NCI-H526 treated with DMSO at 0.1 percent for 48 hours (cell line): ENCODE measurements at regions not wholly inside any gene's neighbourhood (a gene's known extent, or its start where the extent isn't known, plus 50 kb on each side); places are given as distances from the start of the nearest gene placed in this dataset.
"Not testable (repeated sequence)": the region's sequence is repeated elsewhere in the genome, so short reads cannot be mapped to it uniquely, and the experiment has no call there.

ENCODE experiments used
- DNase-seq: peaks from one replicate; lab custom pipeline; 2025; lab: John Stamatoyannopoulos, UW

GRCh38 chr7:96827701-96828100 lies 118.1 kb upstream of the SEM1 start:
- DNase-seq = no peak

GRCh38 chr7:96829121-96829520 lies 119.5 kb upstream of the SEM1 start:
- not testable (repeated sequence) for DNase-seq

- DNase-seq = no peak
Observed at GRCh38 chr7:96831446-96831845, 121.8 kb upstream of the SEM1 start.

GRCh38 chr7:96832092-96832662 lies 122.5 kb upstream of the SEM1 start:
- no peak for DNase-seq

GRCh38 chr7:96833676-96834453 lies 124.2 kb upstream of the SEM1 start:
- no peak for DNase-seq

GRCh38 chr7:96836456-96836855 lies 126.8 kb upstream of the SEM1 start:
- no peak for DNase-seq

GRCh38 chr7:96837593-96837992 lies 127.9 kb upstream of the SEM1 start:
- DNase-seq = no peak

GRCh38 chr7:96838481-96838880 lies 128.8 kb upstream of the SEM1 start:
- DNase-seq = no peak

GRCh38 chr7:96855139-96855538 lies 145.5 kb upstream of the SEM1 start:
- no peak for DNase-seq

- no peak for DNase-seq
Observed at GRCh38 chr7:96855691-96856090, 146.0 kb upstream of the SEM1 start.

GRCh38 chr7:96869538-96869937 lies 135.8 kb upstream of the DLX6 start:
- DNase-seq = no peak

GRCh38 chr7:96870185-96870584 lies 135.2 kb upstream of the DLX6 start:
- DNase-seq = no peak

- no peak for DNase-seq
Observed at GRCh38 chr7:96870934-96871333, 134.4 kb upstream of the DLX6 start.

GRCh38 chr7:96887426-96887825 lies 117.9 kb upstream of the DLX6 start:
- no peak for DNase-seq

GRCh38 chr7:96899108-96899507 lies 106.2 kb upstream of the DLX6 start:
- DNase-seq = no peak

- DNase-seq = peak; percentile 98
Observed at GRCh38 chr7:96901822-96902445, 103.4 kb upstream of the DLX6 start.

- DNase-seq = no peak
Observed at GRCh38 chr7:96903906-96904305, 101.4 kb upstream of the DLX6 start.

GRCh38 chr7:96910486-96910885 lies 94.9 kb upstream of the DLX6 start:
- DNase-seq = no peak

GRCh38 chr7:96915029-96915428 lies 90.3 kb upstream of the DLX6 start:
- DNase-seq = no peak

- no peak for DNase-seq
Observed at GRCh38 chr7:96920064-96920463, 85.3 kb upstream of the DLX6 start.

- no peak for DNase-seq
Observed at GRCh38 chr7:96920713-96921112, 84.6 kb upstream of the DLX6 start.

- no peak for DNase-seq
Observed at GRCh38 chr7:96921231-96921630, 84.1 kb upstream of the DLX6 start.

- no peak for DNase-seq
Observed at GRCh38 chr7:96921771-96922170, 83.6 kb upstream of the DLX6 start.
